ENCODE measurements at regions not wholly inside any gene's neighbourhood (a gene's known extent, or its start where the extent isn't known, plus 50 kb on each side); places are given as distances from the start of the nearest gene placed in this dataset.

GRCh38 chr6:22221211-22221610 is 75.6 kb downstream of the PRL start:
- Mint-ChIP-seq H3K36me3 (ENCODE audit: low read depth) (peaks cover 3% of the 10 kb centered on the region), H3K27ac (peak overlapping the region; percentile 89), H3K4me1 (peaks cover 11% of the 10 kb centered on the region), H3K27me3 (ENCODE audit: low read depth, poor library complexity) (peaks cover 2% of the 10 kb centered on the region), H3K9me3 (peaks cover 10% of the 10 kb centered on the region), H3K4me3 (no peak overlapping the region)
- no peak for DNase-seq
- no peak for TF ChIP-seq CTCF (IDR thresholded peaks at IDR 0.05)

- peaks cover 3% of the 10 kb centered on the region for H3K36me3 Mint-ChIP-seq (ENCODE audit: low read depth)
- no peak for DNase-seq
- no peak overlapping the region for H3K4me3 Mint-ChIP-seq
- peaks cover 10% of the 10 kb centered on the region for H3K9me3 Mint-ChIP-seq
- H3K4me1 Mint-ChIP-seq = peaks cover 11% of the 10 kb centered on the region
- no peak for TF ChIP-seq CTCF (IDR thresholded peaks at IDR 0.05)
- peaks cover 2% of the 10 kb centered on the region for H3K27me3 Mint-ChIP-seq (ENCODE audit: low read depth, poor library complexity)
- H3K27ac Mint-ChIP-seq = no peak overlapping the region
These were observed 75.2 kb downstream of the PRL start for GRCh38 chr6:22221630-22222029.

DNA sequence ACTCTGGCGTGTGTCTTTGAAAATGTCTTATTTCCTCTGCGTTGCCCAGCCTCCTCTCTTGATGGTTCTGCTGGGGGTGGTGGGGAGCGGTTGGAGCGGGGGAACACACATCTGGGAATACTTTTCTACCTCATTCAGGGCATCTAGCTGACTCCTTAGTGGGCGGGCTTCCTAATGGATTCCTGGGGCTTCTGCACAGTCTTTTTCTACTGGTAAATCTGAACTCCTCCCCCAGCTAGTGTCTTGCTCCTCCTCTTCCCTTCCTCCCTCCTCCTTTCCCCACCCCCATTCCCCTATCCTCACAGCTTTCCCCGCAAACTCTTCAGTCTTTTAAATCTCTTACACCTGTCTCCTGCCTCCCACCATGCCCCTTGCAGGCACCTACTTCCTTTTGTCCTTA is 74.4 kb downstream of the PRL start:
- Mint-ChIP-seq H3K27me3 (ENCODE audit: low read depth, poor library complexity) (peaks cover 2% of the 10 kb centered on the region), H3K4me1 (peaks cover 11% of the 10 kb centered on the region), H3K27ac (no peak overlapping the region), H3K36me3 (ENCODE audit: low read depth) (peaks cover 3% of the 10 kb centered on the region), H3K4me3 (peak overlapping the region; percentile 64), H3K9me3 (peaks cover 10% of the 10 kb centered on the region)
- no peak for TF ChIP-seq CTCF (IDR thresholded peaks at IDR 0.05)
- no peak for DNase-seq

DNA sequence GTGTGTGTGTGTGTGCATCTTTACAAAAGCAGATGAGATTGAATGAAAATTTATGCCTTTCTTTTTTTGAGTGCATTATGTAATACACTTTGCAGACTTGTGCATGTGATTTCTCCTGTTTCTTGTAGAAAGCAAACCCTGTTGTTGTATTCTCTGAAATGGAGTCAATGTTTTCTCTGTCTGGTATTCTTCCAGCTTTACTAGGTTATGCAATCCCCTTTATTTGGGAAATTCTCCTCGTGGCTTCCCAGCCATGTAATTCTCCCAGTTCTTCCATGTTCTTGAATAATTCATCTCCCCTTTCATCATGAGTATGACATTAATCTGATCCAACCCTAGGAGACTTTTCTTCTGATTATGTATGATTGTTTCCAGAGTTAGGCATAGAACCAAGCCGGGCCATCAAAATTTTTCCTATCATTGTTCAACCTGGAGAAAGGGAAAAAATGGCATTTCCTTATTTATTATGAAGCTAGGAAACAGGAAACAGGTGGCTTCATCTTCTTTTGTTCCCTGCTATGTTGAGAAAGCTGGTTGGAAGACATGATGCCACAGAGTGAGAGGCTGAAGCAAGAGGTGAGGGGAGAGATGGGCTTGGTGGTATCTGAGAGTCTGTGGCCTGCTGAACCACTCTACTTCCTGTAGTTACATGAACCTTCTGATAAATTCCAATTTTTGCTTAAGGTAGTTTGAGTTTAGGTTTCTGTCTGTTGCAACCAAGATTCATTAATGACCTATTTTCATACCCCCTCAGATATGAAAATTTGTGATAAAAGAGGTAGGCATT is 68.8 kb downstream of the PRL start:
- no peaks in the 10 kb centered on the region for H3K4me1 Mint-ChIP-seq
- no peak for TF ChIP-seq CTCF (IDR thresholded peaks at IDR 0.05)
- no peak overlapping the region for H3K27ac Mint-ChIP-seq
- H3K27me3 Mint-ChIP-seq (ENCODE audit: low read depth, poor library complexity) = peaks cover 7% of the 10 kb centered on the region
- H3K36me3 Mint-ChIP-seq (ENCODE audit: low read depth) = no peaks in the 10 kb centered on the region
- no peak for DNase-seq
- peaks cover 2% of the 10 kb centered on the region for H3K9me3 Mint-ChIP-seq
- no peak overlapping the region for H3K4me3 Mint-ChIP-seq

- H3K9me3 Mint-ChIP-seq = peaks cover 21% of the 10 kb centered on the region
- H3K27me3 Mint-ChIP-seq (ENCODE audit: low read depth, poor library complexity) = peaks cover 4% of the 10 kb centered on the region
- DNase-seq = no peak
- no peak overlapping the region for H3K27ac Mint-ChIP-seq
- no peaks in the 10 kb centered on the region for H3K4me1 Mint-ChIP-seq
- peaks cover 10% of the 10 kb centered on the region for H3K36me3 Mint-ChIP-seq (ENCODE audit: low read depth)
- no peak overlapping the region for H3K4me3 Mint-ChIP-seq
- TF ChIP-seq CTCF (IDR thresholded peaks at IDR 0.05) = no peak
These were observed 65.8 kb downstream of the PRL start for GRCh38 chr6:22231050-22231449.

DNA sequence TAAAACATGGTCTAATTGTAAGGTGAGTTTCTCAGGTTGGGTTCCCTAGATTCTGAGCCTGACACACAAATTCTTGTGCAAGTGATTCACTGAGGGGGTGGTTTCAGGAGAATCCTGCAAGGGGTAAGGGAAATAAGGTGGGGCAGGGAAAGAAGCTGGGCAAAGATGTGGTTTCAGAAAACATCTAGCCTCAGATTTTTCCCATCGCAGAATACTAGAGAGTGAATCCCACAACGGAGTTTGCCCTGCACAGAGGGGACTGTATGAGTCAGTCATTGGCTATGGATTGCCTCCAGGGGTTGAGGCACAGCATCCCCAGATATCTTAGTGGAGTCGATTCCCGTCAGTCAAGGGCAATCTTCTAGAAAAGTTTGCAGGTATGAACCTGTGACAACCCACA is 65.2 kb downstream of the PRL start:
- H3K27ac Mint-ChIP-seq = no peak overlapping the region
- peaks cover 10% of the 10 kb centered on the region for H3K36me3 Mint-ChIP-seq (ENCODE audit: low read depth)
- no peaks in the 10 kb centered on the region for H3K4me1 Mint-ChIP-seq
- H3K4me3 Mint-ChIP-seq = no peak overlapping the region
- TF ChIP-seq CTCF (IDR thresholded peaks at IDR 0.05) = no peak
- peaks cover 23% of the 10 kb centered on the region for H3K9me3 Mint-ChIP-seq
- DNase-seq = no peak
- H3K27me3 Mint-ChIP-seq (ENCODE audit: low read depth, poor library complexity) = peaks cover 4% of the 10 kb centered on the region
